ENCODE measurements at regions not wholly inside any gene's neighbourhood (a gene's known extent, or its start where the extent isn't known, plus 50 kb on each side); places are given as distances from the start of the nearest gene placed in this dataset.

DNA sequence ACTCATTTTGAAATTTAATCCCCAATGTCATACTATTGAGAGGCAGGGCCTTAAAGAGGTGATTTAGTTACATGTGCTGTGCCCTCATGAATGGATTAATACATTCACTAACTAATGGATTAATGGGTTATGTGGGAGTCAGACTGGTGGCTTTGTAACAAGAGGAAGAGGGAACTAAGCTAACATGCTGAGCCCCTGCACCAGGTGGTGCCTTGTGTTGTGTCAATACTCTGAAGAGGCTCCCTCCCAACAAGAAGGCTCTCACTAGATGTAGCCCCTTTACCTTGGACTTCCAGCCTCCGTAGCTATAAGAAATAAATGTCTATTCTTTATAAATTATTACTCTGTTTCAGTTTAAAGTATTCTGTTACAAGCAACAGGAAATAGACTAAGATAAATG lies 411.9 kb upstream of the EMCN start:
- H3K9me1 ChIP-seq (ENCODE audit: insufficient read depth, low read length): no peaks in the 10 kb centered on the region
- WGBS, 2 experiments (ENCODE audit: extremely low coverage in 2 of 2, insufficient read length in 1 of 2): no CpG with 5 or more reads among the region's 1 CpG
- no peak overlapping the region for H2BK15ac ChIP-seq (ENCODE audit: low read depth, low read length)
- no peak overlapping the region for H3K56ac ChIP-seq (ENCODE audit: extremely low read depth, insufficient read depth, low read length)
- H2BK5ac ChIP-seq (ENCODE audit: low read depth, low read length, poor library complexity, severe bottlenecking): no peak overlapping the region
- no peaks in the 10 kb centered on the region for H3K79me1 ChIP-seq (ENCODE audit: low read depth in 1 of 2, low read length in 2 of 2)
- H2AK9ac ChIP-seq (replicated peaks; ENCODE audit: low read depth, low read length, poor library complexity): no peak overlapping the region
- ChIA-PET POLR2A (ENCODE audit: unreplicated experiment) (no interaction called here), CTCF (no interaction called here)
- no peaks in the 10 kb centered on the region for H3K9me3 ChIP-seq (ENCODE audit: control insufficient read depth, insufficient read depth, low read length)
- H2AFZ ChIP-seq (replicated peaks; ENCODE audit: low read length, poor library complexity): no peak overlapping the region
- H3K9ac ChIP-seq (ENCODE audit: low read depth, low read length): no peak overlapping the region
- H3K4me1 ChIP-seq (ENCODE audit: control insufficient read depth, insufficient read depth, low read length): no peaks in the 10 kb centered on the region
- H2BK20ac ChIP-seq (ENCODE audit: low read depth, low read length): no peak overlapping the region
- dilution Hi-C loops (cut with HindIII; ENCODE audit: low sequenced_read_pairs, unreplicated experiment): no loop called here
- H3K18ac ChIP-seq (ENCODE audit: low read depth, low read length): no peak overlapping the region
- TF ChIP-seq RAD21 (IDR thresholded peaks at IDR 0.05; ENCODE audit: low read length) (no peak), RFX5 (IDR thresholded peaks at IDR 0.05; ENCODE audit: low read depth, low read length) (no peak), CEBPB (IDR thresholded peaks at IDR 0.05; ENCODE audit: low read depth, low read length) (no peak), RCOR1 (IDR thresholded peaks at IDR 0.05; ENCODE audit: insufficient replicate concordance, low read length) (no peak), POLR2A (IDR thresholded peaks at IDR 0.05; ENCODE audit: low read depth, low read length) (no peak), MAFK (IDR thresholded peaks at IDR 0.05; ENCODE audit: low read depth, low read length) (no peak), CHD1 (IDR thresholded peaks at IDR 0.05; ENCODE audit: low read depth, low read length) (no peak), MXI1 (IDR thresholded peaks at IDR 0.05; ENCODE audit: borderline replicate concordance, low read depth, low read length) (no peak)
- TF ChIP-seq, protein P1, sequence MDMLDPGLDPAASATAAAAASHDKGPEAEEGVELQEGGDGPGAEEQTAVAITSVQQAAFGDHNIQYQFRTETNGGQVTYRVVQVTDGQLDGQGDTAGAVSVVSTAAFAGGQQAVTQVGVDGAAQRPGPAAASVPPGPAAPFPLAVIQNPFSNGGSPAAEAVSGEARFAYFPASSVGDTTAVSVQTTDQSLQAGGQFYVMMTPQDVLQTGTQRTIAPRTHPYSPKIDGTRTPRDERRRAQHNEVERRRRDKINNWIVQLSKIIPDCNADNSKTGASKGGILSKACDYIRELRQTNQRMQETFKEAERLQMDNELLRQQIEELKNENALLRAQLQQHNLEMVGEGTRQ (IDR thresholded peaks at IDR 0.05; ENCODE audit: low read depth, low read length): no peak
- TF ChIP-seq, protein P2, sequence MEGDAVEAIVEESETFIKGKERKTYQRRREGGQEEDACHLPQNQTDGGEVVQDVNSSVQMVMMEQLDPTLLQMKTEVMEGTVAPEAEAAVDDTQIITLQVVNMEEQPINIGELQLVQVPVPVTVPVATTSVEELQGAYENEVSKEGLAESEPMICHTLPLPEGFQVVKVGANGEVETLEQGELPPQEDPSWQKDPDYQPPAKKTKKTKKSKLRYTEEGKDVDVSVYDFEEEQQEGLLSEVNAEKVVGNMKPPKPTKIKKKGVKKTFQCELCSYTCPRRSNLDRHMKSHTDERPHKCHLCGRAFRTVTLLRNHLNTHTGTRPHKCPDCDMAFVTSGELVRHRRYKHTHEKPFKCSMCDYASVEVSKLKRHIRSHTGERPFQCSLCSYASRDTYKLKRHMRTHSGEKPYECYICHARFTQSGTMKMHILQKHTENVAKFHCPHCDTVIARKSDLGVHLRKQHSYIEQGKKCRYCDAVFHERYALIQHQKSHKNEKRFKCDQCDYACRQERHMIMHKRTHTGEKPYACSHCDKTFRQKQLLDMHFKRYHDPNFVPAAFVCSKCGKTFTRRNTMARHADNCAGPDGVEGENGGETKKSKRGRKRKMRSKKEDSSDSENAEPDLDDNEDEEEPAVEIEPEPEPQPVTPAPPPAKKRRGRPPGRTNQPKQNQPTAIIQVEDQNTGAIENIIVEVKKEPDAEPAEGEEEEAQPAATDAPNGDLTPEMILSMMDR (conservative IDR thresholded peaks at IDR 0.05; ENCODE audit: low read depth, low read length): no peak
- TF ChIP-seq, protein P3, sequence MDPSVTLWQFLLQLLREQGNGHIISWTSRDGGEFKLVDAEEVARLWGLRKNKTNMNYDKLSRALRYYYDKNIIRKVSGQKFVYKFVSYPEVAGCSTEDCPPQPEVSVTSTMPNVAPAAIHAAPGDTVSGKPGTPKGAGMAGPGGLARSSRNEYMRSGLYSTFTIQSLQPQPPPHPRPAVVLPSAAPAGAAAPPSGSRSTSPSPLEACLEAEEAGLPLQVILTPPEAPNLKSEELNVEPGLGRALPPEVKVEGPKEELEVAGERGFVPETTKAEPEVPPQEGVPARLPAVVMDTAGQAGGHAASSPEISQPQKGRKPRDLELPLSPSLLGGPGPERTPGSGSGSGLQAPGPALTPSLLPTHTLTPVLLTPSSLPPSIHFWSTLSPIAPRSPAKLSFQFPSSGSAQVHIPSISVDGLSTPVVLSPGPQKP (IDR thresholded peaks at IDR 0.05; ENCODE audit: borderline replicate concordance, low read depth, low read length): no peak
- H3K4me3 ChIP-seq (ENCODE audit: insufficient read depth, low read depth, low read length): no peak overlapping the region
- H3K27me3 ChIP-seq (ENCODE audit: control insufficient read depth, insufficient read depth, low read length): no peaks in the 10 kb centered on the region
- no peaks in the 10 kb centered on the region for H3K36me3 ChIP-seq (ENCODE audit: control insufficient read depth, insufficient read depth, low read length)
- no peak overlapping the region for H2BK120ac ChIP-seq (ENCODE audit: low read depth, low read length)
- H3K23ac ChIP-seq (ENCODE audit: low read depth, low read length): no peak overlapping the region
- no peak overlapping the region for H4K91ac ChIP-seq (ENCODE audit: insufficient read depth, low read depth, low read length)
- no peak overlapping the region for H3K4me2 ChIP-seq (ENCODE audit: low read depth, low read length)
- no peak overlapping the region for H2AK5ac ChIP-seq (ENCODE audit: low read depth, low read length)
- intact Hi-C loops (cut with micrococcal nuclease): no loop called here
- no peak overlapping the region for H3K14ac ChIP-seq (replicated peaks; ENCODE audit: low read depth, low read length)
- DNase-seq: no peak
- no peak for ATAC-seq (ENCODE audit: low read depth)
- no peak overlapping the region for H4K5ac ChIP-seq (ENCODE audit: low read depth, low read length)
- no peak overlapping the region for H4K8ac ChIP-seq (ENCODE audit: low read depth in 2 of 2, low read length in 2 of 2)
- no TSS peak for BruUV-seq (replicated peaks)
- H3K27ac ChIP-seq (ENCODE audit: insufficient read depth, low read length): no peak overlapping the region
- no peak overlapping the region for H3K4ac ChIP-seq (ENCODE audit: low read depth, low read length)
- H4K20me1 ChIP-seq (ENCODE audit: insufficient read depth, low read length): no peaks in the 10 kb centered on the region
- in situ Hi-C loops (cut with MboI; ENCODE audit: low sequenced_read_pairs): no loop called here

All from IMR-90 (cell line).